Hippocampal formation (tissue), 2 donors: ENCODE measurements at regions not wholly inside any gene's neighbourhood (a gene's known extent, or its start where the extent isn't known, plus 50 kb on each side); places are given as distances from the start of the nearest gene placed in this dataset.

ENCODE experiments used
- DNase-seq, 2 donors: peaks; one replicate each; lab custom pipeline; 2025; lab: John Stamatoyannopoulos, UW

DNA sequence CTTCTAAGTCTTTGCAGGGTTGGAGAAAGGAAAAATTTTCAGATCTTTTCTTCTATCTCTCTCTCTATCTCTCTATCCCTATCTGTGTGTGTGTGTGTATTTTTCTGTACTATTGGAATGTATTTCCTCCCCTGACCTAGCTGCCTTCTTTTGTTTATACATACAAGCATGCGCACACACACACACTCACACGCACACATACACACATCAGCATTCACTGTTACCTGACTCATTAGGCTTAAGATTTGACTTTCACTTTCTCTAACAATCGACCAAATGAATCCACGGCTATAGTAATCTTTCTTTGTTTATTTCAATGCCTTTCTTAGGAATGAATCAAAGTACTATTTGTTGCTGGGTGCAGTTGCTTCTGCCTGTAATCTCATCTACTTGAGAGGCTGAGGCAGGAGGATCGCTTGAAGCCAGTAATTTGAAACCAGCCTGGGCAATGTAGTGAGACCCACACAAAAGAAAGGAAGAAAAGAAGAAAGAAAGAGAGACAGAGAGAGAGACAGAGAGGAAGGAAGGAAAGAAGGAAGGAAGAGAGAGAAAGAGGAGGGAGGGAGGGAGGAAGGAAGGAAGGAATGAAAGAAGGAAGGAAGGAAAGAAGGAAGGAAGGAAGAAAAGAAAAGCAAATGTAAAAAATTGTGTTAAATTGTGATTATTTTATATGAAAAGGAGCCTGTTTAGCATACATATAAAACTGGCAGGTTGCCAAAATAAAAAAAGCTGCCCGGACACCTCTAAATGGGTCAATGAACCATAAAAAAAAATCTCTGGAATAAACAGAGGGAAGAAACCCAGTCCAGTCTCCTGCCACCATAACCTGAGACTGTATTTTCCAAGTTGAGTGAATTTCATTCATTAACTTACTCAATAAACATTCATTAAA lies 206.8 kb downstream of the ZNF326 start:
- no peak for DNase-seq

DNA sequence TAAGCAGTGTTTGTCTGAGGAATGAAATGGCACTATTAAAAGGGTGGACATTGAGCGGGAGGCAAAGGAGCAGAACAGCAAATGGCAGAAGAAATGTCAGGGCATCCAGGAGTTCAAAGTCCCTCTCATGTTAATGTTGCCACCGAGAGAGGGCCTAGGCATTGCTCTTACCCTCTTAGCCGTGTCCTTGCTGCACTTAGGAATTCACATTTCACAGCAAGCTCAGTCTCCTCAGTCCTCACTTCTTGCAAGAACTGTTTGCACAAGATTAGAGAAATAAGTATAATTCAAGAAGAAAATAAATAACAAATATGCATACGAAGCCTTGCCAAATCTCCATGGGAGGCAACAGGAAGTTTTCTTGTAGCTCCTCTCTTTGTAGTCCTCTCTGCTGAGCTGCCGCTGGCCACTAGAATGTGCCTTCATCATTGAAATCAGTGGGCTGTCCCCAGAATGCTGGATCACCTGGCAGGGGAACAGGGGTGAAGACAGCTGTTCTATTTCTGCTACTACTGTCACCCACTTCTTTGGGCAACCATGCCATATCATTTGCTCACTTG lies 205.8 kb downstream of the ZNF326 start:
- no peak for DNase-seq

- no peak for DNase-seq
These were observed 203.9 kb downstream of the ZNF326 start for GRCh38 chr1:90198616-90199332.

DNA sequence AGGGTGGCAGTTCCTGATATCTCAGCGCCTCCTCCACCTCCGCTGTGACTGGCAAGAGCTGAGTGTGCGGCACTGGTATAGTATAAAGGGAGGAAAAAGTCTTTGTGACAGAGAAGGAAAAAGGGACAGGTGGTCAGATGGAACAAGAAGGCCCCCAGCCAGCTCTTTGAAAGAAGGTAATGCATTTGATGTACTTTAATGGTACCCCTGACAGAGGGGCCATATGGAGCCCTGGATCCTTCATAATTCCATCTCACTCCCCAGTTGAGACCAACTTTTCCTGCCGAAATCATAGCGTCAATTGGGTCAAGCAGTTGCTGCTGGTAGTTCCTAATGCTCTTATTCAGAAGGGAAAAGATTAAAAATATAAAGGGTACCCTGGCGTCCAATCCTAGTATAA lies 198.2 kb downstream of the ZNF326 start:
- DNase-seq, result no peak

DNA sequence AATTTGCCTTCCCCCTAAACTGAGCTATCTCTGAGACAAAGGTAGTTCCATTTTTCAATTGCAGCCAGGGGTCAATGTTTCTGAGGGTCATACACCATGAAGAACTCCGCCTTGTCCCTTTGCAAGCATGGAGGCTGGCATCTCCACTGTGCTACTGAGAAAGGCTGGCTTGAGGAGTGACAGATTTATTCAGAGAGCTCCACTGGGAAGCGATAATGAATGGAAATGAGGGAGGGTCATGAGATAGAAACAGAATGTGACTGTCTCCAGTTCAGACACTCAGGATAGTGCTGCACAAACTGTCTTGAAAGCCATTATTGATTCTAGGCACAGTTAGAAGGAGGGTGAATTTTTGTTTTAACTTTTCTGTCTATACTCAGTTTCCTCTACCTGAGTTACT lies 197.5 kb downstream of the ZNF326 start:
- DNase-seq, result no peak

DNA sequence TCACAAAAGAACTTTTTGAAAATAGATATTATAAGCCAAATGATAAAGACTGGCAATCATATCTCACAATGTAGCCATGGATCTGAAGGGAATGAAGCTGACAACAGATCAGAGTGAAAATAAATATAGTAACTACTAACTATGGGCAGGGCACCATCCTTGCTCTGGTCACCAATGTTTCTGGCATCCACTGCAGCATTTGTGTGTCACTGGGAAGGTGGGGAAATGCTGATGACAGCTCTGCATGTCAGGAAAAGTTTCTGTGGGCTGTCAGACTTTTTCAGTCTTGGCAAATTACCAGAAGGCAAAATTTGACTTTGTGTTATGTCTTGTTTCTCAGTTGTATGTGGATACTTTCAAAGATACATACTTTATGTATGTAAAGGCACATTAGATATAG lies 195.6 kb downstream of the ZNF326 start:
- no peak for DNase-seq

DNA sequence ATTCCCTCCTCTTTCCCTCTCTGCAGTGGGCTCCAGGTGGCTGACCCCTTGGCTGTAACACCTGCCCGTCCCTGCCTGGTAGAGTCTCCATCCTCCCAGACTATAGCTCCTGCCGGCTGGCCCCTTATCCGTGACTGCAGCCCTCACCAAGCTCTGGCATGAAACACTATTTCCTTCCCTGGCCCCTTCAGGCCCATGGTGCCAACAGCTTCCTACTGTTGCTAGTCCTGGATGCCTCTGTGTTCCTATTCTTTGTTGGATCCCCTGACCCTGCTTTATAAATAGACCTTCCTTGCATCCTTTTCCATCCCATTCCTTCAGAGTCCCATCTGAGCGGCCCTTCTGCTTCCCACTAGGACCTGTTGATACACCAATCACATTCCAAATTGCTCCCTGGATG lies 195.0 kb downstream of the ZNF326 start:
- no peak for DNase-seq

DNA sequence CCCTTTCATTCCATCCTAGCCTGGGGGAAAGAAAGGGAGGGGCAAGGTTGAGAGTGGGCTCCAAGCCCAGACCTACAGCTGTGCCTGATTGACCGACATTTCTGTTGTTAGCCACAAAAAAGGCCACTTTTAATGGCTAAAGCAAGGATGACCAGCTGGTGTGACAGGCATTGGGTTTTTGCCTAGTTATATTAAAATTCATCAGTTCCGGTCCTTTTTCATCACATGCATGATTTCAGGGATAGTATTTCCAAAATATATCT lies 192.3 kb downstream of the ZNF326 start:
- no peak for DNase-seq

GRCh38 chr1:90186506-90187322 lies 191.8 kb downstream of the ZNF326 start:
- DNase-seq, result no peak

GRCh38 chr1:90176530-90176929 lies 181.6 kb downstream of the ZNF326 start:
- no peak for DNase-seq

DNA sequence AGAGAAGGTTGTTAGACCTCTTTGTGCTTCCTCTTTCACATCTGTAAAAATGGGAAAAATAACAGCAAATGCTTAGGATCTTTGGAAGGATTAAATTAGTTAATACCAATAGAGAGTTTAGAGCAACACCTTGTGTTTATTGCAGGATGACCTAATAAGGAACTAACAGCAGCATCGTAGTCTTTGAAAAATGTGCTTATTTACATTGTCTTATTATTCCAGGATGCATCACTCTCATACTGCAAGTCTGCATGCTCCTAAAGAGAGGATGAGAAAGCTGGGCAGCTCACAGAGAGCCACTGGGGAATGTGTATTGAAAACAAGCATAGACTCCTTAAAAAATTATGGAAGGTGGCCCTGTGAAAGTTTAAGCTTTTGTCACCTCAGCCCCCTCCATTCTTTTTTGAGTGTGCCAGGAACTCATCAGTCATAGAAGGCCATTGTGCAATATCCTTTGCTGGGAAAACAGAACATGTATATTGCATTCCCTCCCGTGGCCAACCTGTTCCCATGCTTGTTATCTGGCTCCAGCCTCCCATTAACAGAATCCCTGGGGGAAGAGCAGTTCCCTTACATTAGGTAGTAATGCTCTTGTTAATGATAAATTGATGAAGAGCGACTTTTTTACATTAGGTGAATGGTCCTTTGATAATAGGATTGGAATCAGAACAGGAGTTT lies 180.7 kb downstream of the ZNF326 start:
- no peak for DNase-seq

DNA sequence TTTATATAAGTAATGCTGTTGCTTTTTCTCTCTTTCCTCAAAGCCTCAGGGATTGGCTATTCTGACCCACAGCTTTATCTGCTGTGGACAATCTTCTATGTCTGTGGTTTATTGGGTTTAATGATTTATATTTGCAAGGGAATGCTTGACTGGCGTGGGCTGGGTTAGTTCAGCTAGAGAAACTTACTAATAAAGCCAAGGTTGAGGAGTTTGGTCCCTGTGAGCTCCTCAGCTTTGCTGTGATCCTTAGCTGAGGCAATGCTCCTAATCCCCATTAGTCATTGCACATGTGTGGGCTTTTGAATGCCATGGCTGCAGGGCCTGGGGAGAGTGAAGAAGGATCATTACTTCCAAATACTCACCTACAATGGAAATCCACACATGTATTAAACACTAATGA lies 179.3 kb downstream of the ZNF326 start:
- DNase-seq, result no peak

GRCh38 chr1:90162216-90162615 lies 167.3 kb downstream of the ZNF326 start:
- DNase-seq, result no peak

- DNase-seq, result no peak
These were observed 166.7 kb downstream of the ZNF326 start for GRCh38 chr1:90161625-90162024.

DNA sequence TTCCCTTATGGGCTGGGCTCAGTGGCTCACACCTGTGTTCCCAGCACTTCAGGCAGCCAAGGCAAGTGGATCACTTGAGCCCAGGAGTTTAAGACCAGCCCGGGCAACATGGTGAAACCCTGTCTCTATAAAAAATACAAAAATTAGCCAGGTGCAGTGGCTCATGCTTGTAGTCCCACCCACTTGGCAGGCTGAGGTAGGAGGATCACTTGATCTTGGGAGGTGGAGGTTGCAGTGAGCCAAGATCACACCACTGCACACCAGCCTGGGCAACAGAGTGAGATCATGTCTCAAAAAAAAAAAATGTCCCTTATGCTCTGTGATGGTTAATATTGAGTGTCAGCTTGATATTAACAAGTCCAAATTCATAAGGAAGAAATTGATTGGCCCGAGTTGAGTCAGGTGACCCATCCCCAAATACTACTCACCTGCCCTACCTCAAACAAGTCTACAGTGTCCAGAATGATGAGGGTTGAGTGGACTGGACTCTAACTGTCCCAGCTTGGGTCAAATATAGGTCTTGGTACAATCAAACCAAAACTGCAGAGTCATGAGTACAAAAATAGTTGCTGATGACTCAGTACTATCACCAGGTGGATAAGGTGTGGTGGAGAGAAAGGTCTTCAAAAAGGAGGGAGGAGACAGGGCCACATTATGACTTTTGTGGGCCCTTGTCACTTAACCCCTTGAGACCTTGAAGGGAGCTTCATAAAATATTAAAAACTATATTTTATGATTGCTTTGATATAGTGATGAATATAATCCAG lies 161.0 kb downstream of the ZNF326 start:
- no peak for DNase-seq

GRCh38 chr1:90154711-90155110 lies 159.8 kb downstream of the ZNF326 start:
- no peak for DNase-seq

- no peak for DNase-seq
These were observed 154.2 kb downstream of the ZNF326 start for GRCh38 chr1:90149101-90149500.

GRCh38 chr1:90147093-90147492 lies 152.2 kb downstream of the ZNF326 start:
- no peak for DNase-seq

- no peak for DNase-seq
These were observed 149.9 kb downstream of the ZNF326 start for GRCh38 chr1:90144820-90145219.

DNA sequence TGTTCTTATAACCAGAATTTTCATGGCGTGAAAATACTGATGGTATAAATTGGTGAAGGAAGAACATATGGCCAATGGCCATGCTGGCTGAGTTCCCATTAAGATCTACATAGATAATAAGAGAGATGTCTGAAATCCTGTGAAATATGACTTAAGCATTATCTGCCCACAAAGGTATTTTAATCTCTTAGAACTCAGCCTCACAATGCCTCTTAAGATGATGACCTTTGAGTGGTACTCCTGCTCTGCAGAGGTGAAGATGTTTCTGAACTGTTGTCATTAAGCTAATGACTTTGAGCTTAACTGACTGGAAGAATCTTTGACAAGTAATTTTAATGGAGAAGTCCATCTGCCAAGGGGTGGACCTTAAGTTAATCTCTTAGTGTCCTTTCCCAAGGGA lies 148.7 kb downstream of the ZNF326 start:
- no peak for DNase-seq

DNA sequence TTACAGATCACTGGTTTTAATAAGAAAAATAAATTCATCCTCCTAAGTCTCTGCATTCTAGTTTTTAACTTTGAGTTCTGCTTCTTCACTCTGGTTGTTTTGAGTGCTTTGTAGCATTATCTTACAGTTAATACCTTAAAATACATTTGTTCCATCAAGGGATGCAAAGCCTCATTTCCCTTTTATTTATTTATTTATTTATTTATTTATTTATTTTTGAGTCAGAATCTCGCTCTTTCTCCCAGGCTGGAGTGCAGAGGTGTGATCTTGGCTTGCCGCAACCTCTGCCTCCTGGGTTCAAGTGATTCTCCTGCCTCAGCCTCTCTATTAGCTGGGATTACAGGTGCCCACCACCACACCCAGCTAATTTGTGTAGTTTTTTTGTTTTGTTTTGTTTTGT lies 147.8 kb downstream of the ZNF326 start:
- no peak for DNase-seq
